Neural cell (in vitro differentiated cells): ENCODE measurements at regions not wholly inside any gene's neighbourhood (a gene's known extent, or its start where the extent isn't known, plus 50 kb on each side); places are given as distances from the start of the nearest gene placed in this dataset.

Source experiments
- H2AFZ ChIP-seq: fragments of 200-600, 300-800 bp; sonication (generic), shearing (Covaris generic); 2 replicates; pipeline ENCODE4 v1.6.0; 2014; ENCODE audit warnings: low read depth, mild to moderate bottlenecking, antibody characterized with exemption, low read length, moderate library complexity
- H3F3A ChIP-seq: fragments of 200-600 bp; shearing (Covaris generic); 2 replicates; pipeline ENCODE4 v1.6.1; 2016; ENCODE audit warnings: mild to moderate bottlenecking, moderate library complexity, mixed read lengths, antibody characterized with exemption, low read length; ENCODE audit not compliant: insufficient read depth, poor library complexity, severe bottlenecking
- H3K27ac ChIP-seq: fragments of 200-600, 300-800 bp; sonication (generic), shearing (Covaris generic); 2 replicates; pipeline ENCODE4 v1.5.1; 2014; ENCODE audit warnings: mild to moderate bottlenecking, low read length, moderate library complexity
- H3K27me3 ChIP-seq: fragments of 300-800, 200-600 bp; sonication (generic), shearing (Covaris generic); 2 replicates; pipeline ENCODE4 v1.6.0; 2014; ENCODE audit warnings: mild to moderate bottlenecking, low read depth, low read length, moderate library complexity; ENCODE audit not compliant: insufficient read depth
- H3K36me3 ChIP-seq: fragments of 300-800, 200-600 bp; sonication (generic), shearing (Covaris generic); 2 replicates; pipeline ENCODE4 v1.5.1; 2014; ENCODE audit warnings: mild to moderate bottlenecking, antibody characterized with exemption, low read length, moderate library complexity; ENCODE audit not compliant: insufficient read depth
- H3K4me2 ChIP-seq: fragments of 300-800, 200-600 bp; sonication (generic), shearing (Covaris generic); 2 replicates; pipeline ENCODE4 v1.6.0; 2014; ENCODE audit warnings: mild to moderate bottlenecking, low read length
- H3K4me3 ChIP-seq: fragments of 300-800, 200-600 bp; sonication (generic), shearing (Covaris generic); 2 replicates; pipeline ENCODE4 v1.5.1; 2014; ENCODE audit warnings: mild to moderate bottlenecking, low read length, moderate library complexity
- H3K79me2 ChIP-seq: fragments of 200-600 bp; shearing (Covaris generic); replicated peaks from 2 replicates; pipeline ENCODE4 v1.6.0; 2014; ENCODE audit warnings: mild to moderate bottlenecking, low read length, moderate library complexity; ENCODE audit not compliant: insufficient read depth
- H3K9ac ChIP-seq: fragments of 300-800, 200-600 bp; sonication (generic), shearing (Covaris generic); 2 replicates; pipeline ENCODE4 v1.6.1; 2016; ENCODE audit warnings: mild to moderate bottlenecking, low read length, mixed read lengths
- H3K9me2 ChIP-seq: fragments of 200-600 bp; shearing (Covaris generic); 2 replicates; pipeline ENCODE4 v1.6.1; 2016; ENCODE audit warnings: mild to moderate bottlenecking, low read length, mixed read lengths; ENCODE audit not compliant: insufficient read depth
- H3K9me3 ChIP-seq: fragments of 200-600, 300-800 bp; sonication (generic), shearing (Covaris generic); 2 replicates; pipeline ENCODE4 v1.6.1; 2016; ENCODE audit warnings: mild to moderate bottlenecking, mixed run types, low read length, moderate library complexity, mixed read lengths
- H4K20me1 ChIP-seq: fragments of 200-600 bp; shearing (Covaris generic); 2 replicates; pipeline ENCODE4 v1.6.1; 2016; ENCODE audit warnings: mild to moderate bottlenecking, mixed run types; ENCODE audit not compliant: insufficient read depth
- CTCF ChIP-seq: fragments of 450-650 bp; IDR thresholded peaks from 2 replicates; pipeline ENCODE4 v1.5.1; 2014; ENCODE audit warnings: antibody characterized with exemption, mild to moderate bottlenecking, moderate library complexity; ENCODE audit not compliant: poor library complexity, severe bottlenecking
- EP300 ChIP-seq: fragments of 450-650 bp; conservative IDR thresholded peaks from 2 replicates; pipeline ENCODE4 v1.6.1; 2014; ENCODE audit warnings: antibody characterized with exemption, mild to moderate bottlenecking, moderate library complexity; ENCODE audit not compliant: poor library complexity, severe bottlenecking
- EZH2 ChIP-seq: fragments of 200-600, 300-800 bp; shearing (Covaris generic), sonication (generic); IDR thresholded peaks from 2 replicates; pipeline ENCODE4 v1.6.1; 2014; ENCODE audit warnings: antibody characterized with exemption, low read length, borderline replicate concordance, mild to moderate bottlenecking; ENCODE audit not compliant: insufficient read depth, poor library complexity, severe bottlenecking
- MXI1 ChIP-seq: fragments of 450-650 bp; conservative IDR thresholded peaks from 2 replicates; pipeline ENCODE4 v1.6.1; 2014; ENCODE audit warnings: antibody characterized with exemption, mild to moderate bottlenecking; ENCODE audit not compliant: poor library complexity, severe bottlenecking
- POLR2AphosphoS5 ChIP-seq: IDR thresholded peaks from 2 replicates; pipeline ENCODE4 v1.6.1; 2012
- RAD21 ChIP-seq: fragments of 450-650 bp; conservative IDR thresholded peaks from 2 replicates; pipeline ENCODE4 v1.6.1; 2014; ENCODE audit warnings: antibody characterized with exemption, mild to moderate bottlenecking, moderate library complexity
- REST ChIP-seq: IDR thresholded peaks from 2 replicates; pipeline ENCODE4 v1.6.1; 2012; ENCODE audit warnings: borderline replicate concordance
- SMC3 ChIP-seq: fragments of 450-650 bp; conservative IDR thresholded peaks from 2 replicates; pipeline ENCODE4 v1.6.1; 2014; ENCODE audit warnings: antibody characterized with exemption, mild to moderate bottlenecking, moderate library complexity; ENCODE audit not compliant: poor library complexity
- TAF1 ChIP-seq: IDR thresholded peaks from 2 replicates; pipeline ENCODE4 v1.6.1; 2012; ENCODE audit warnings: low read depth

GRCh38 chr4:60366661-60367060, 833.5 kb upstream of the ADGRL3 start:
- TF ChIP-seq RAD21 (no peak), REST (no peak), MXI1 (no peak), EP300 (no peak), POLR2AphosphoS5 (no peak)
- Histone ChIP-seq H3K79me2 (no peaks in the 10 kb centered on the region), H3K9ac (no peak overlapping the region), H3K4me2 (no peak overlapping the region), H3K27ac (no peak overlapping the region), H2AFZ (no peak overlapping the region), H3K4me3 (no peak overlapping the region), H3F3A (no peaks in the 10 kb centered on the region), H3K27me3 (no peaks in the 10 kb centered on the region), H3K36me3 (no peaks in the 10 kb centered on the region), H3K9me2 (no peaks in the 10 kb centered on the region), H3K9me3 (no peaks in the 10 kb centered on the region), H4K20me1 (no peaks in the 10 kb centered on the region)

GRCh38 chr4:60368986-60369385, 831.1 kb upstream of the ADGRL3 start:
- TF ChIP-seq REST (no peak), TAF1 (no peak), EP300 (no peak), EZH2 (no peak), SMC3 (no peak), RAD21 (no peak), CTCF (no peak), MXI1 (no peak), POLR2AphosphoS5 (no peak)
- Histone ChIP-seq H3F3A (no peaks in the 10 kb centered on the region), H3K36me3 (no peaks in the 10 kb centered on the region), H3K9ac (no peak overlapping the region), H2AFZ (no peak overlapping the region), H3K4me2 (no peak overlapping the region), H3K9me2 (no peaks in the 10 kb centered on the region), H3K79me2 (no peaks in the 10 kb centered on the region), H3K9me3 (no peaks in the 10 kb centered on the region), H3K27ac (no peak overlapping the region), H3K27me3 (no peaks in the 10 kb centered on the region), H3K4me3 (no peak overlapping the region), H4K20me1 (no peaks in the 10 kb centered on the region)
